NCI-H2107 (cell line): ENCODE measurements at regions not wholly inside any gene's neighbourhood (a gene's known extent, or its start where the extent isn't known, plus 50 kb on each side); places are given as distances from the start of the nearest gene placed in this dataset.
"Not testable (repeated sequence)": the region's sequence is repeated elsewhere in the genome, so short reads cannot be mapped to it uniquely, and the experiment has no call there.

ENCODE experiments used
- DNase-seq: peaks from one replicate; lab custom pipeline; 2025; lab: John Stamatoyannopoulos, UW

- no peak for DNase-seq
Measured at GRCh38 chr4:79850626-79851025, 222.4 kb downstream of the ANTXR2 start.

- no peak for DNase-seq
Measured at GRCh38 chr4:79848329-79848728, 224.7 kb downstream of the ANTXR2 start.

GRCh38 chr4:79847411-79847810 lies 225.6 kb downstream of the ANTXR2 start:
- DNase-seq = no peak

- DNase-seq = no peak
Measured at GRCh38 chr4:79842162-79842561, 230.9 kb downstream of the ANTXR2 start.

- no peak for DNase-seq
Measured at GRCh38 chr4:79833857-79834256, 239.2 kb downstream of the ANTXR2 start.

- DNase-seq = no peak
Measured at GRCh38 chr4:79831701-79832514, 241.1 kb downstream of the ANTXR2 start.

- DNase-seq = no peak
Measured at GRCh38 chr4:79831119-79831528, 241.9 kb downstream of the ANTXR2 start.

GRCh38 chr4:79827283-79827682 lies 245.7 kb downstream of the ANTXR2 start:
- no peak for DNase-seq

GRCh38 chr4:79823148-79823763 lies 249.8 kb downstream of the ANTXR2 start:
- DNase-seq = no peak

GRCh38 chr4:79820427-79820826 lies 252.6 kb downstream of the ANTXR2 start:
- no peak for DNase-seq

- DNase-seq = not testable (repeated sequence)
Measured at GRCh38 chr4:79807933-79808332, 265.1 kb downstream of the ANTXR2 start.

GRCh38 chr4:79798047-79798446 lies 275.0 kb downstream of the ANTXR2 start:
- DNase-seq = no peak

GRCh38 chr4:79796948-79797347 lies 276.1 kb downstream of the ANTXR2 start:
- no peak for DNase-seq

GRCh38 chr4:79788884-79789283 lies 284.1 kb downstream of the ANTXR2 start:
- no peak for DNase-seq

GRCh38 chr4:79780129-79780528 lies 292.9 kb downstream of the ANTXR2 start:
- DNase-seq = no peak

- no peak for DNase-seq
Measured at GRCh38 chr4:79772510-79772909, 300.5 kb downstream of the ANTXR2 start.

GRCh38 chr4:79764120-79764519 lies 308.9 kb downstream of the ANTXR2 start:
- DNase-seq = no peak

- no peak for DNase-seq
Measured at GRCh38 chr4:79763486-79764075, 309.4 kb downstream of the ANTXR2 start.

- no peak for DNase-seq
Measured at GRCh38 chr4:79759793-79760192, 313.2 kb downstream of the ANTXR2 start.

- no peak for DNase-seq
Measured at GRCh38 chr4:79757600-79757999, 315.4 kb downstream of the ANTXR2 start.

GRCh38 chr4:79756140-79756895 lies 316.7 kb downstream of the ANTXR2 start:
- DNase-seq = no peak

GRCh38 chr4:79748835-79749234 lies 324.2 kb downstream of the ANTXR2 start:
- no peak for DNase-seq
